H9 (cell line): ENCODE measurements at regions not wholly inside any gene's neighbourhood (a gene's known extent, or its start where the extent isn't known, plus 50 kb on each side); places are given as distances from the start of the nearest gene placed in this dataset.

ENCODE experiments used
- DNase-seq: peaks from one replicate; pipeline ENCODE4 v3.0.0-alpha.2; 2017
- H2AFZ ChIP-seq: one replicate; pipeline ENCODE4 v1.6.1; 2013; ENCODE audit warnings: mild to moderate bottlenecking, low read length, control low read depth, moderate library complexity
- H2AK5ac ChIP-seq: 2 replicates; pipeline ENCODE4 v1.6.1; 2013; ENCODE audit warnings: low read length, control low read depth, mixed read lengths; ENCODE audit not compliant: insufficient read length
- H2BK120ac ChIP-seq: one replicate; pipeline ENCODE4 v1.6.1; 2013; ENCODE audit warnings: low read depth, mild to moderate bottlenecking, low read length, control low read depth, inconsistent platforms; ENCODE audit not compliant: poor library complexity, severe bottlenecking
- H2BK12ac ChIP-seq: 2 replicates; pipeline ENCODE4 v1.6.1; 2013; ENCODE audit warnings: low read length, control low read depth, mixed read lengths, low read depth; ENCODE audit not compliant: insufficient read length
- H2BK15ac ChIP-seq: 2 replicates; pipeline ENCODE4 v1.6.1; 2013; ENCODE audit warnings: low read depth, low read length, control low read depth
- H2BK20ac ChIP-seq: one replicate; pipeline ENCODE4 v1.6.1; 2013; ENCODE audit warnings: low read depth, mild to moderate bottlenecking, low read length, control low read depth, inconsistent platforms; ENCODE audit not compliant: poor library complexity, severe bottlenecking
- H2BK5ac ChIP-seq: 2 replicates; pipeline ENCODE4 v1.6.1; 2013; ENCODE audit warnings: low read length, control low read depth, mixed read lengths; ENCODE audit not compliant: insufficient read length
- H3K14ac ChIP-seq: 2 replicates; pipeline ENCODE4 v1.6.1; 2013; ENCODE audit warnings: low read length, control low read depth; ENCODE audit not compliant: insufficient read depth
- H3K18ac ChIP-seq: 2 replicates; pipeline ENCODE4 v1.6.1; 2013; ENCODE audit warnings: low read depth, mild to moderate bottlenecking, mixed read lengths, low read length, control low read depth; ENCODE audit not compliant: insufficient read length
- H3K23ac ChIP-seq: 2 replicates; pipeline ENCODE4 v1.6.1; 2013; ENCODE audit warnings: low read length, control low read depth, mixed read lengths, low read depth; ENCODE audit not compliant: insufficient read length
- H3K23me2 ChIP-seq: 2 replicates; pipeline ENCODE4 v1.6.1; 2013; ENCODE audit warnings: low read depth, mild to moderate bottlenecking, mixed read lengths, low read length, control low read depth; ENCODE audit not compliant: insufficient read length, poor library complexity, severe bottlenecking
- H3K27ac ChIP-seq: 2 replicates; pipeline ENCODE4 v1.5.1; 2013; ENCODE audit warnings: low read length, control low read depth, mixed read lengths, low read depth; ENCODE audit not compliant: insufficient read length
- H3K27me3 ChIP-seq: 2 replicates; pipeline ENCODE4 v1.6.1; 2013; ENCODE audit warnings: low read length, control low read depth, inconsistent platforms; ENCODE audit not compliant: insufficient read depth
- H3K4ac ChIP-seq: 2 replicates; pipeline ENCODE4 v1.6.1; 2013; ENCODE audit warnings: low read depth, mild to moderate bottlenecking, control low read depth, inconsistent platforms, low read length, moderate library complexity
- H3K4me1 ChIP-seq: 2 replicates; pipeline ENCODE4 v1.6.1; 2013; ENCODE audit warnings: low read length, control low read depth, inconsistent platforms; ENCODE audit not compliant: insufficient read depth
- H3K4me2 ChIP-seq: 2 replicates; pipeline ENCODE4 v1.6.1; 2013; ENCODE audit warnings: low read length, control low read depth, mixed read lengths; ENCODE audit not compliant: insufficient read length, insufficient read depth
- H3K56ac ChIP-seq: 2 replicates; pipeline ENCODE4 v1.6.1; 2013; ENCODE audit warnings: low read depth, mild to moderate bottlenecking, mixed read lengths, low read length, control low read depth; ENCODE audit not compliant: insufficient read length
- H3K79me1 ChIP-seq: 2 replicates; pipeline ENCODE4 v1.6.1; 2013; ENCODE audit warnings: low read depth, mild to moderate bottlenecking, moderate library complexity, low read length, control low read depth, inconsistent platforms; ENCODE audit not compliant: insufficient read depth, poor library complexity, severe bottlenecking
- H3K79me2 ChIP-seq: 2 replicates; pipeline ENCODE4 v1.6.1; 2013; ENCODE audit warnings: low read length, control low read depth, inconsistent platforms; ENCODE audit not compliant: insufficient read depth
- H3K9ac ChIP-seq: 2 replicates; pipeline ENCODE4 v1.6.1; 2013; ENCODE audit warnings: low read length, control low read depth, mixed read lengths; ENCODE audit not compliant: insufficient read length; ENCODE audit errors: extremely low read depth
- H3K9me3 ChIP-seq: one replicate; pipeline ENCODE4 v1.6.1; 2013; ENCODE audit warnings: low read depth, low read length, inconsistent platforms; ENCODE audit not compliant: control insufficient read depth
- H3T11ph ChIP-seq: one replicate; pipeline ENCODE4 v1.6.1; 2013; ENCODE audit warnings: mild to moderate bottlenecking, low read length, control low read depth, inconsistent platforms
- H4K20me1 ChIP-seq: one replicate; pipeline ENCODE4 v1.6.1; 2013; ENCODE audit not compliant: control insufficient read depth, insufficient read length, insufficient read depth
- H4K5ac ChIP-seq: 2 replicates; pipeline ENCODE4 v1.6.1; 2013; ENCODE audit warnings: low read depth, mild to moderate bottlenecking, mixed read lengths, low read length, control low read depth; ENCODE audit not compliant: insufficient read length
- H4K8ac ChIP-seq: replicated peaks from 2 replicates; pipeline ENCODE4 v1.6.1; 2013; ENCODE audit warnings: low read length, control low read depth, mixed read lengths, low read depth; ENCODE audit not compliant: insufficient read length
- H4K91ac ChIP-seq: 2 replicates; pipeline ENCODE4 v1.6.1; 2013; ENCODE audit warnings: low read depth, mild to moderate bottlenecking, moderate library complexity, mixed read lengths, low read length, control low read depth; ENCODE audit not compliant: insufficient read length
- H3K27ac Mint-ChIP-seq, 3 experiments: 2 replicates in 2 of 3; 3 replicates in 1 of 3; pipeline ENCODE4 v1.8.0; 2020 to 2021; ENCODE audit warnings: mixed read lengths in 3 of 3, mild to moderate bottlenecking in 1 of 3, moderate library complexity in 1 of 3
- H3K27me3 Mint-ChIP-seq: 2 replicates; pipeline ENCODE4 v1.8.0; 2021; ENCODE audit warnings: low read depth, mild to moderate bottlenecking, moderate library complexity, mixed read lengths
- H3K36me3 Mint-ChIP-seq, 3 experiments: 2 replicates in 2 of 3; 3 replicates in 1 of 3; pipeline ENCODE4 v1.8.0; 2020 to 2021; ENCODE audit warnings: low read depth in 3 of 3, mixed read lengths in 3 of 3; ENCODE audit not compliant: insufficient read depth in 1 of 3
- H3K4me1 Mint-ChIP-seq, 2 experiments: 2 replicates each; pipeline ENCODE4 v1.8.0; 2020; ENCODE audit warnings: mixed read lengths in 2 of 2
- H3K4me3 Mint-ChIP-seq, 2 experiments: 2 replicates in 1 of 2; 3 replicates in 1 of 2; pipeline ENCODE4 v1.8.0; 2020 to 2021; ENCODE audit warnings: mild to moderate bottlenecking in 2 of 2, mixed read lengths in 2 of 2, moderate library complexity in 1 of 2
- H3K9me3 Mint-ChIP-seq, 2 experiments: 2 replicates in 1 of 2; 3 replicates in 1 of 2; pipeline ENCODE4 v1.8.0; 2020; ENCODE audit warnings: mild to moderate bottlenecking in 2 of 2, mixed read lengths in 2 of 2, moderate library complexity in 1 of 2
- CTCF ChIP-seq: fragments of 200-600 bp; sonication (generic); conservative IDR thresholded peaks from 3 replicates; pipeline ENCODE4 v1.8.0; 2021; ENCODE audit warnings: antibody characterized with exemption, mild to moderate bottlenecking
- WGBS: extraction: QIAGEN DNeasy Blood & Tissue Kit; methylation state at CpG from one replicate; pipeline ENCODE4 v1.1.7; 2013; ENCODE audit warnings: missing lambda C conversion rate, low lambda C conversion rate, mixed read lengths; ENCODE audit not compliant: insufficient read length; ENCODE audit errors: extremely low coverage; 5-methylcytosine and 5-hydroxymethylcytosine counted together

DNA sequence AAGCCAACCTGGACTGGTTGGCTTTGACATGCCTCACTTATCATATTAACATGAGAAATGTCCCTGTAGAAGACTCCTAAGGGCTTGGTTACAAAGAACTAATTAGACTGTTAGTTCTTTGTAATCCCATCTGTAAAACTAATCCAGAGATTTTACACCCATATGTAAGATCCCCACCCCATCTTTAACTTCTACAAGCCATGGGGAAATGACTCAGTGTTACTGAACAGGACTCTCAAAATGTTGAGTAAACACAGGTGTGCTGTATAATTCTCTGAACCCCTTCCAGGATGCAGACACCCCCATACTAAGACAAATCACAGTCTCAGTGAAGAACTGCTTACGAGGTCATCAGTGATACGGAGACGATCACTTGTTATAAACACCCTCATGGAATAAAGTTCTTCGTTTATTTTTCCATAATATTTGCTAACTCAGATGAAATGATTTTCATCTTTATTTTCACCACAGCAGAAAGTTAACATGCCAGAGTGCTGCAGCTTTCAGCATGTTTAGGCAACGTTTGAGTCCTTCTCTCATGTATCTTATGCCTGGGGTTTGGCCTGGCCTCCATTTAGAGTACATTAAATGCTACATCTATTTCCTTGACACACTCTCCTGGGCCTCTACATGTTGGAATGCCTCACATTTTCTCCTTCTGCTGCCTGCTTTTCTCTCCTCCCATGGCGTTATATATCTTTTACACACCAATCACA lies 55.3 kb upstream of the LEKR1 start:
- Mint-ChIP-seq H3K27ac (no peak overlapping the region), H3K4me1 (no peaks in the 10 kb centered on the region), H3K9me3 (no peaks in the 10 kb centered on the region), H3K27me3 (peaks cover 2% of the 10 kb centered on the region; the same call in 1 of the 2 replicates), H3K36me3 (no peaks in the 10 kb centered on the region), H3K4me3 (no peak overlapping the region)
- Histone ChIP-seq H3K27me3 (no peaks in the 10 kb centered on the region), H3K18ac (no peak overlapping the region), H3K56ac (no peak overlapping the region), H3K4me2 (no peak overlapping the region), H4K20me1 (no peaks in the 10 kb centered on the region), H3K9me3 (no peaks in the 10 kb centered on the region), H2AFZ (no peak overlapping the region), H2AK5ac (no peak overlapping the region), H3K27ac (no peak overlapping the region), H2BK15ac (no peak overlapping the region), H4K5ac (no peak overlapping the region), H3K79me2 (no peaks in the 10 kb centered on the region), H2BK12ac (no peak overlapping the region), H3K23me2 (no peaks in the 10 kb centered on the region), H3K14ac (no peak overlapping the region), H4K8ac (no peak overlapping the region), H3K4me1 (no peaks in the 10 kb centered on the region), H2BK5ac (no peak overlapping the region), H3K9ac (no peak overlapping the region), H4K91ac (no peak overlapping the region), H2BK20ac (no peak overlapping the region), H2BK120ac (no peak overlapping the region), H3K23ac (no peak overlapping the region), H3T11ph (no peak overlapping the region), H3K79me1 (no peaks in the 10 kb centered on the region), H3K4ac (no peak overlapping the region)
- no CpG with 5 or more reads among the region's 6 CpGs for WGBS
- DNase-seq: no peak
- no peak for TF ChIP-seq CTCF
